MM.1S (cell line): ENCODE measurements at regions not wholly inside any gene's neighbourhood (a gene's known extent, or its start where the extent isn't known, plus 50 kb on each side); places are given as distances from the start of the nearest gene placed in this dataset.

Source experiments
- DNase-seq: peaks from one replicate; pipeline ENCODE4 v3.0.0-alpha.2; 2015
- H2AFZ ChIP-seq: fragments of 300-600 bp; sonication (generic); 2 replicates; pipeline ENCODE4 v1.6.0; 2016; ENCODE audit warnings: antibody characterized with exemption, low read length
- H3F3A ChIP-seq: fragments of 300-600 bp; sonication (generic); 2 replicates; pipeline ENCODE4 v1.6.1; 2016; ENCODE audit warnings: mild to moderate bottlenecking, antibody characterized with exemption, low read length, moderate library complexity, mixed read lengths; ENCODE audit not compliant: insufficient read depth
- H3K27ac ChIP-seq: fragments of 300-600 bp; sonication (generic); 2 replicates; pipeline ENCODE4 v1.5.1; 2016; ENCODE audit warnings: mild to moderate bottlenecking, low read length
- H3K27me3 ChIP-seq: fragments of 300-600 bp; sonication (generic); replicated peaks from 2 replicates; pipeline ENCODE4 v1.6.0; 2016; ENCODE audit warnings: low read length; ENCODE audit not compliant: insufficient read depth
- H3K36me3 ChIP-seq: fragments of 300-600 bp; sonication (generic); replicated peaks from 2 replicates; pipeline ENCODE4 v1.6.1; 2016; ENCODE audit warnings: mild to moderate bottlenecking, low read length, mixed read lengths; ENCODE audit not compliant: insufficient read depth
- H3K4me1 ChIP-seq: fragments of 300-600 bp; sonication (generic); 2 replicates; pipeline ENCODE4 v1.6.1; 2016; ENCODE audit warnings: low read length, mixed read lengths
- H3K4me2 ChIP-seq: fragments of 300-600 bp; sonication (generic); 2 replicates; pipeline ENCODE4 v1.6.0; 2016; ENCODE audit warnings: low read depth, low read length
- H3K4me3 ChIP-seq: fragments of 300-600 bp; sonication (generic); 2 replicates; pipeline ENCODE4 v1.5.1; 2016; ENCODE audit warnings: low read length, mixed read lengths
- H3K79me2 ChIP-seq: fragments of 300-600 bp; sonication (generic); 2 replicates; pipeline ENCODE4 v1.6.1; 2016; ENCODE audit warnings: mixed run types, low read length, mixed read lengths
- H3K9ac ChIP-seq: fragments of 300-600 bp; sonication (generic); 2 replicates; pipeline ENCODE4 v1.6.1; 2016; ENCODE audit warnings: low read length, mixed read lengths
- H3K9me2 ChIP-seq: fragments of 300-600 bp; sonication (generic); replicated peaks from 2 replicates; pipeline ENCODE4 v1.6.1; 2016; ENCODE audit warnings: mild to moderate bottlenecking, low read length, mixed read lengths; ENCODE audit not compliant: insufficient read depth
- H3K9me3 ChIP-seq: fragments of 300-600 bp; sonication (generic); replicated peaks from 2 replicates; pipeline ENCODE4 v1.6.1; 2016; ENCODE audit warnings: mild to moderate bottlenecking, low read length, mixed read lengths; ENCODE audit not compliant: insufficient read depth
- H4K20me1 ChIP-seq: fragments of 300-600 bp; sonication (generic); 2 replicates; pipeline ENCODE4 v1.6.1; 2016; ENCODE audit warnings: mild to moderate bottlenecking, low read length, moderate library complexity, mixed read lengths; ENCODE audit not compliant: insufficient read depth
- EZH2 ChIP-seq: fragments of 300-600 bp; sonication (generic); optimal IDR thresholded peaks from 2 replicates; pipeline ENCODE3; 2017; ENCODE audit warnings: low read depth, mild to moderate bottlenecking, antibody characterized with exemption, low read length, mixed read lengths
- EZH2phosphoT487 ChIP-seq: fragments of 300-600 bp; sonication (generic); IDR thresholded peaks from 2 replicates; pipeline ENCODE4 v1.6.1; 2018; ENCODE audit warnings: antibody characterized with exemption, low read length
- TF ChIP-seq, protein P1 (sequence below): fragments of 300-600 bp; sonication (generic); IDR thresholded peaks from 2 replicates; pipeline ENCODE4 v1.5.1; 2016; ENCODE audit warnings: antibody characterized with exemption, low read length, mixed read lengths

- no peak overlapping the region for H3K4me3 ChIP-seq
- H2AFZ ChIP-seq: no peak overlapping the region
- no peak overlapping the region for H3K9ac ChIP-seq
- H3K27me3 ChIP-seq: no peaks in the 10 kb centered on the region
- no peak for DNase-seq
- no peaks in the 10 kb centered on the region for H3K36me3 ChIP-seq
- H3K4me2 ChIP-seq: no peak overlapping the region
- TF ChIP-seq, protein P1, sequence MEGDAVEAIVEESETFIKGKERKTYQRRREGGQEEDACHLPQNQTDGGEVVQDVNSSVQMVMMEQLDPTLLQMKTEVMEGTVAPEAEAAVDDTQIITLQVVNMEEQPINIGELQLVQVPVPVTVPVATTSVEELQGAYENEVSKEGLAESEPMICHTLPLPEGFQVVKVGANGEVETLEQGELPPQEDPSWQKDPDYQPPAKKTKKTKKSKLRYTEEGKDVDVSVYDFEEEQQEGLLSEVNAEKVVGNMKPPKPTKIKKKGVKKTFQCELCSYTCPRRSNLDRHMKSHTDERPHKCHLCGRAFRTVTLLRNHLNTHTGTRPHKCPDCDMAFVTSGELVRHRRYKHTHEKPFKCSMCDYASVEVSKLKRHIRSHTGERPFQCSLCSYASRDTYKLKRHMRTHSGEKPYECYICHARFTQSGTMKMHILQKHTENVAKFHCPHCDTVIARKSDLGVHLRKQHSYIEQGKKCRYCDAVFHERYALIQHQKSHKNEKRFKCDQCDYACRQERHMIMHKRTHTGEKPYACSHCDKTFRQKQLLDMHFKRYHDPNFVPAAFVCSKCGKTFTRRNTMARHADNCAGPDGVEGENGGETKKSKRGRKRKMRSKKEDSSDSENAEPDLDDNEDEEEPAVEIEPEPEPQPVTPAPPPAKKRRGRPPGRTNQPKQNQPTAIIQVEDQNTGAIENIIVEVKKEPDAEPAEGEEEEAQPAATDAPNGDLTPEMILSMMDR: no peak
- H3K4me1 ChIP-seq: no peaks in the 10 kb centered on the region
- H3K27ac ChIP-seq: no peak overlapping the region
- no peaks in the 10 kb centered on the region for H3K79me2 ChIP-seq
- no peaks in the 10 kb centered on the region for H3K9me2 ChIP-seq
- no peaks in the 10 kb centered on the region for H3F3A ChIP-seq
- H3K9me3 ChIP-seq: no peaks in the 10 kb centered on the region
- no peaks in the 10 kb centered on the region for H4K20me1 ChIP-seq
Measured at GRCh38 chr3:17795711-17796110, 53.3 kb upstream of the TBC1D5 start.

- Histone ChIP-seq H3K9ac (no peak overlapping the region), H2AFZ (no peak overlapping the region), H3K4me3 (no peak overlapping the region), H4K20me1 (no peaks in the 10 kb centered on the region), H3K27me3 (no peaks in the 10 kb centered on the region), H3K36me3 (no peaks in the 10 kb centered on the region), H3K27ac (no peak overlapping the region), H3F3A (no peaks in the 10 kb centered on the region), H3K9me2 (no peaks in the 10 kb centered on the region), H3K4me1 (no peaks in the 10 kb centered on the region), H3K9me3 (no peaks in the 10 kb centered on the region), H3K79me2 (no peaks in the 10 kb centered on the region), H3K4me2 (no peak overlapping the region)
- no peak for DNase-seq
- TF ChIP-seq, protein P1: no peak
- TF ChIP-seq EZH2 (no peak), EZH2phosphoT487 (no peak)
Measured at GRCh38 chr3:17795280-17795679, 52.8 kb upstream of the TBC1D5 start.

DNA sequence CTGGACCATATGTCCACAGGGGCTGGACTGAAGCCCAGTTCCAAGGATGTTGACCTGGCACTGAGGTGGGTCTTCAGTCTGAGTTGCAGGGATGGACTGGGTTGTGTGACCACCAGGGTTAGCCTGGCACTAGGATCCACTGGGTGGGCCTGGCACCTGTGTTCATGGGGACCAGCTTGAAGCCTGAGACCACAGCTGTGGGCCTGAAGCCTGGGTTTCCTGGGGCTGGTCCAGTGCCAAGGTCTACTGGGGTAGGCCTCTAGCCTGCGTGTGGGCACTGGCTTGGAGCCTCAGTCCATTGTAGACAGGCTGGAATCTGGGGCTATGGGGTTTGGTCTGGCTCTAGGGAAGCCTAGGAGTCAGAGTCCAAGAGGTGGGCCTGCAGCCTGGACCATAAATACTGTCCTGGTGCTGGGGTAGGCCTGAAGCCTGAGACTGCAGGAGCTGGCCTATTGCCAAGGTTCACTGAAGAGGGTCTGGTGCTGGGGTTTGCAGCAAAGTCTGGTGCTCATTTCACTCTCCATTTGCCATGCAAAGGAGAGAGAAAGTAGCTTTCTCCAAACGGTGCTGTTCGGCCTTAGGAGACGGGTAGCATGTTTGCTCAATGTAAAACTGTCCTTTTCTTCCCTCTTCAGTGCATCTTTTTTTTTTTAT lies 51.2 kb upstream of the TBC1D5 start:
- no peak overlapping the region for H2AFZ ChIP-seq
- H3F3A ChIP-seq: no peaks in the 10 kb centered on the region
- H3K27me3 ChIP-seq: no peaks in the 10 kb centered on the region
- no peaks in the 10 kb centered on the region for H3K79me2 ChIP-seq
- H3K27ac ChIP-seq: no peak overlapping the region
- no peaks in the 10 kb centered on the region for H3K9me3 ChIP-seq
- no peaks in the 10 kb centered on the region for H4K20me1 ChIP-seq
- H3K4me2 ChIP-seq: no peak overlapping the region
- TF ChIP-seq EZH2 (no peak), EZH2phosphoT487 (no peak)
- TF ChIP-seq, protein P1: no peak
- no peak for DNase-seq
- H3K9ac ChIP-seq: no peak overlapping the region
- no peaks in the 10 kb centered on the region for H3K9me2 ChIP-seq
- H3K4me3 ChIP-seq: no peak overlapping the region
- H3K36me3 ChIP-seq: no peaks in the 10 kb centered on the region
- H3K4me1 ChIP-seq: no peaks in the 10 kb centered on the region
